HepG2 (cell line): ENCODE measurements at regions not wholly inside any gene's neighbourhood (a gene's known extent, or its start where the extent isn't known, plus 50 kb on each side); places are given as distances from the start of the nearest gene placed in this dataset.

Source experiments
- ATAC-seq: fragments of 200-7000 bp; cut with Tn5 transposase; 3 replicates; pipeline ENCODE4 v1.9.1; 2020; ENCODE audit warnings: mild to moderate bottlenecking, moderate library complexity
- BruUV-seq: library from RNA; stranded (reverse); fragments of 400-500 nt; replicated peaks from 2 replicates; lab custom pipeline; 2021; lab: Mats Ljungman, UMichigan
- CTCF ChIA-PET: fragments of 300-600 bp; formaldehyde crosslinking; extraction: SDS; loops from one replicate; lab custom pipeline; 2021; ENCODE audit warnings: low total read pairs, inconsistent platforms, low intra/inter-chr PET ratio; lab: Yijun Ruan, JAX
- POLR2A ChIA-PET: fragments of 350-600 bp; sonication (Branson Sonifier 250); formaldehyde crosslinking; loops from one replicate; lab custom pipeline; 2020; ENCODE audit warnings: antibody characterized with exemption, inconsistent platforms; lab: Yijun Ruan, JAX
- DNase-seq: peaks from one replicate; pipeline ENCODE4 v3.0.0-alpha.2; 2015; ENCODE audit warnings: low spot score
- FAIRE-seq: peaks from 3 replicates; lab custom pipeline; 2011; peaks lifted over from hg19 to GRCh38; lab: Jason Lieb, UNC
- H2AFZ ChIP-seq: one replicate; pipeline ENCODE4 v1.6.1; 2011; ENCODE audit warnings: low read length, inconsistent platforms
- H3K27ac ChIP-seq: fragments of 300-600 bp; 3 replicates; pipeline ENCODE4 v1.8.0; 2011; ENCODE audit warnings: mixed run types, mild to moderate bottlenecking, mixed read lengths, low read length, inconsistent platforms; ENCODE audit not compliant: insufficient read depth; ENCODE audit errors: extremely low read length
- H3K27me3 ChIP-seq, 2 experiments: fragments of 200-600 bp in 1 of 2; 2 replicates in 1 of 2; 3 replicates in 1 of 2; pipeline versions ENCODE4 v1.6.0 to v1.8.0; 2011; ENCODE audit warnings: low read length in 2 of 2, mild to moderate bottlenecking in 2 of 2, moderate library complexity in 2 of 2, inconsistent platforms in 1 of 2; ENCODE audit not compliant: insufficient read depth in 2 of 2, control insufficient read depth in 1 of 2
- H3K36me3 ChIP-seq, 2 experiments: fragments of 200-600 bp in 1 of 2; replicated peaks in 1 of 2; 2 replicates in 1 of 2; 3 replicates in 1 of 2; pipeline versions ENCODE4 v1.5.1 to v1.8.0; 2011; ENCODE audit warnings: low read length in 2 of 2, inconsistent platforms in 1 of 2; ENCODE audit not compliant: insufficient read depth in 2 of 2, control insufficient read depth in 1 of 2
- H3K4me1 ChIP-seq: 2 replicates; pipeline ENCODE4 v1.5.1; 2012; ENCODE audit warnings: low read length, inconsistent platforms; ENCODE audit not compliant: insufficient read depth
- H3K4me2 ChIP-seq: 2 replicates; pipeline ENCODE4 v1.6.0; 2011; ENCODE audit warnings: low read depth, low read length, inconsistent platforms
- H3K4me3 ChIP-seq, 3 experiments: fragments of 200-600 bp in 1 of 3; sonication (generic), shearing (Covaris generic) in 1 of 3; replicated peaks in 1 of 3; 2 replicates each; pipeline ENCODE4 v1.5.1; 2011 to 2016; ENCODE audit warnings: low read length in 3 of 3, inconsistent platforms in 2 of 3, low read depth in 2 of 3, mild to moderate bottlenecking in 2 of 3, control low read depth in 1 of 3, mixed read lengths in 1 of 3; ENCODE audit not compliant: insufficient read depth in 1 of 3
- H3K79me2 ChIP-seq: one replicate; pipeline ENCODE4 v1.6.1; 2011; ENCODE audit warnings: low read length, inconsistent platforms; ENCODE audit not compliant: insufficient read depth
- H3K9ac ChIP-seq: 2 replicates; pipeline ENCODE4 v1.6.0; 2011; ENCODE audit warnings: mild to moderate bottlenecking, low read depth, low read length, inconsistent platforms; ENCODE audit not compliant: insufficient read depth
- H3K9me3 ChIP-seq: 2 replicates; pipeline ENCODE4 v1.5.1; 2012; ENCODE audit warnings: mild to moderate bottlenecking, low read length
- H4K20me1 ChIP-seq: 2 replicates; pipeline ENCODE4 v1.6.0; 2011; ENCODE audit warnings: inconsistent platforms, mild to moderate bottlenecking, low read length, moderate library complexity; ENCODE audit not compliant: insufficient read depth
- LRRFIP1 ChIP-seq: sonication (generic); formaldehyde crosslinking; conservative IDR thresholded peaks from 2 replicates; pipeline ENCODE4 v1.4.0; 2020; ENCODE audit warnings: missing genetic modification reagents
- RAD51 ChIP-seq: fragments of 450-650 bp; IDR thresholded peaks from 2 replicates; pipeline ENCODE4 v1.6.1; 2016; ENCODE audit warnings: borderline replicate concordance
- RBAK ChIP-seq: sonication (generic); formaldehyde crosslinking; IDR thresholded peaks from 2 replicates; pipeline ENCODE4 v1.5.1; 2020; ENCODE audit warnings: mild to moderate bottlenecking, missing genetic modification reagents
- ZHX1 ChIP-seq: sonication (generic); formaldehyde crosslinking; IDR thresholded peaks from 2 replicates; pipeline ENCODE4 v1.8.1; 2022; ENCODE audit warnings: low read depth, mild to moderate bottlenecking, missing genetic modification reagents
- ZNF607 ChIP-seq: sonication (generic); formaldehyde crosslinking; IDR thresholded peaks from 2 replicates; pipeline ENCODE4 v1.5.1; 2020; ENCODE audit warnings: missing genetic modification reagents, mild to moderate bottlenecking, borderline replicate concordance
- WGBS: methylation state at CpG from one replicate; pipeline ENCODE4 v1.1.6; 2017; ENCODE audit warnings: low lambda C conversion rate; 5-methylcytosine and 5-hydroxymethylcytosine counted together
- in situ Hi-C: cut with HindIII; loops from 2 replicates; pipeline ENCODE4 v1.10.0; 2017; ENCODE audit warnings: low pct_unique_long_range_greater_than_20kb; ENCODE audit not compliant: extremely low pct_ligation_motif_present
- intact Hi-C: fragments of 100-400 bp; cut with micrococcal nuclease; formaldehyde crosslinking; loops from one replicate; pipeline ENCODE4 v1.10.0; 2022; ENCODE audit not compliant: unreplicated experiment

GRCh38 chrX:117010243-117010642, 547.5 kb upstream of the CT83 start:
- H3K4me2 ChIP-seq, result no peak overlapping the region
- H2AFZ ChIP-seq, result no peak overlapping the region
- no TSS peak for BruUV-seq
- no peak overlapping the region for H3K4me3 ChIP-seq
- no peaks in the 10 kb centered on the region for H3K36me3 ChIP-seq
- H3K4me1 ChIP-seq, result no peaks in the 10 kb centered on the region
- ATAC-seq (no peak), DNase-seq (no peak), FAIRE-seq (no peak)
- H3K9ac ChIP-seq, result no peak overlapping the region
- no peaks in the 10 kb centered on the region for H4K20me1 ChIP-seq
- intact Hi-C loops, result no loop called here
- H3K27ac ChIP-seq, result no peak overlapping the region
- H3K9me3 ChIP-seq, result no peaks in the 10 kb centered on the region
- H3K79me2 ChIP-seq, result no peaks in the 10 kb centered on the region
- in situ Hi-C loops, result no loop called here
- ChIA-PET POLR2A (no interaction called here), CTCF (no interaction called here)
- no peaks in the 10 kb centered on the region for H3K27me3 ChIP-seq
- TF ChIP-seq RAD51 (no peak), LRRFIP1 (CRISPR knock-in tag) (no peak), ZNF607 (no peak)

GRCh38 chrX:117002981-117003380, 540.2 kb upstream of the CT83 start:
- no peak overlapping the region for H2AFZ ChIP-seq
- ChIA-PET CTCF (no interaction called here), POLR2A (no interaction called here)
- H3K4me3 ChIP-seq, result no peak overlapping the region
- H3K27ac ChIP-seq, result no peak overlapping the region
- no peak for DNase-seq
- no peak for TF ChIP-seq ZHX1 (CRISPR knock-in tag)
- no peak for TF ChIP-seq RBAK
- H3K36me3 ChIP-seq, result no peaks in the 10 kb centered on the region
- no peaks in the 10 kb centered on the region for H3K9me3 ChIP-seq
- 2% methylated on average over 3 of the region's 3 CpGs for WGBS
- H3K4me2 ChIP-seq, result no peak overlapping the region
- no TSS peak for BruUV-seq
- FAIRE-seq, result no peak
- no peaks in the 10 kb centered on the region for H4K20me1 ChIP-seq
- no peak overlapping the region for H3K9ac ChIP-seq
- in situ Hi-C loops, result no loop called here
- no peaks in the 10 kb centered on the region for H3K79me2 ChIP-seq
- no peaks in the 10 kb centered on the region for H3K4me1 ChIP-seq
- no peak for ATAC-seq
- intact Hi-C loops, result no loop called here
- H3K27me3 ChIP-seq, result no peaks in the 10 kb centered on the region
